ENCODE measurements at regions not wholly inside any gene's neighbourhood (a gene's known extent, or its start where the extent isn't known, plus 50 kb on each side); places are given as distances from the start of the nearest gene placed in this dataset.

DNA sequence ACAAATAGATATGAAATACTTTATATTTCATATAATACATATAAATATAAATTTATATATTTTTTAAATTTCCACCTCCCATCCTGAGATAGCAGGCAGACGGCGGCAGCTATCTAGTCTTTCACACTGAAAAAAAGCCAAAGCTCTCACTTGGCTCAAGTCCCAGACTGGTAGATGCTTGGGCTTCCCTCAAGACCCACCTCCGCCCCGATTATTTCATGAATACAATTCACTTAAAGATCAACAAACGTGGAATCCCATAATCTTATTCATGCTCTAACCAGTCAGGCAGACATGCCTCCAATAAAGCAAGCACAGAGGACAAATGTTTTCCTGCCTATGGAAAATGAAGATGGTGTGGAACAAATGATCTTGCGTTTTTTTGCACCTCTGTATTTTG, 275.9 kb upstream of the NR2F2 start:
- TF ChIP-seq, protein P1, sequence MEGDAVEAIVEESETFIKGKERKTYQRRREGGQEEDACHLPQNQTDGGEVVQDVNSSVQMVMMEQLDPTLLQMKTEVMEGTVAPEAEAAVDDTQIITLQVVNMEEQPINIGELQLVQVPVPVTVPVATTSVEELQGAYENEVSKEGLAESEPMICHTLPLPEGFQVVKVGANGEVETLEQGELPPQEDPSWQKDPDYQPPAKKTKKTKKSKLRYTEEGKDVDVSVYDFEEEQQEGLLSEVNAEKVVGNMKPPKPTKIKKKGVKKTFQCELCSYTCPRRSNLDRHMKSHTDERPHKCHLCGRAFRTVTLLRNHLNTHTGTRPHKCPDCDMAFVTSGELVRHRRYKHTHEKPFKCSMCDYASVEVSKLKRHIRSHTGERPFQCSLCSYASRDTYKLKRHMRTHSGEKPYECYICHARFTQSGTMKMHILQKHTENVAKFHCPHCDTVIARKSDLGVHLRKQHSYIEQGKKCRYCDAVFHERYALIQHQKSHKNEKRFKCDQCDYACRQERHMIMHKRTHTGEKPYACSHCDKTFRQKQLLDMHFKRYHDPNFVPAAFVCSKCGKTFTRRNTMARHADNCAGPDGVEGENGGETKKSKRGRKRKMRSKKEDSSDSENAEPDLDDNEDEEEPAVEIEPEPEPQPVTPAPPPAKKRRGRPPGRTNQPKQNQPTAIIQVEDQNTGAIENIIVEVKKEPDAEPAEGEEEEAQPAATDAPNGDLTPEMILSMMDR (IDR thresholded peaks at IDR 0.05): no peak
- TF ChIP-seq POLR2A (IDR thresholded peaks at IDR 0.05): no peak
